H1 (cell line): ENCODE measurements at regions not wholly inside any gene's neighbourhood (a gene's known extent, or its start where the extent isn't known, plus 50 kb on each side); places are given as distances from the start of the nearest gene placed in this dataset.

Source experiments
- CTCF ChIA-PET: fragments of 300-600 bp; sonication (Branson Sonifier 250); formaldehyde crosslinking; loops from one replicate; lab custom pipeline; 2021; ENCODE audit not compliant: partially characterized antibody; lab: Charles Lee
- POLR2A ChIA-PET: fragments of 300-600 bp; sonication (Branson Sonifier 250); formaldehyde crosslinking; loops from one replicate; lab custom pipeline; 2021; ENCODE audit warnings: inconsistent platforms; ENCODE audit not compliant: partially characterized antibody; lab: Charles Lee
- DNase-seq, 2 experiments: peaks; one replicate each; pipeline versions ENCODE4 v3.0.0 to v3.0.0-alpha.2; 2010 to 2022; ENCODE audit warnings: low spot score in 2 of 2, low read depth in 1 of 2, mixed read lengths in 1 of 2
- FAIRE-seq: peaks from 2 replicates; lab custom pipeline; 2011; peaks lifted over from hg19 to GRCh38; lab: Jason Lieb, UNC
- H2AFZ ChIP-seq: 2 replicates; pipeline ENCODE4 v1.8.1; 2012; ENCODE audit warnings: low read length, inconsistent platforms
- H2AK5ac ChIP-seq: 2 replicates; pipeline ENCODE4 v1.6.1; 2013; ENCODE audit warnings: low read depth, low read length
- H2BK120ac ChIP-seq: replicated peaks from 2 replicates; pipeline ENCODE3; 2013; ENCODE audit warnings: low read depth, low read length, inconsistent platforms
- H2BK12ac ChIP-seq: 2 replicates; pipeline ENCODE4 v1.6.1; 2013; ENCODE audit warnings: low read depth, low read length
- H2BK15ac ChIP-seq: 2 replicates; pipeline ENCODE4 v1.6.1; 2013; ENCODE audit warnings: low read length
- H2BK20ac ChIP-seq: 2 replicates; pipeline ENCODE4 v1.6.1; 2013; ENCODE audit warnings: low read length
- H2BK5ac ChIP-seq: 2 replicates; pipeline ENCODE4 v1.6.1; 2013; ENCODE audit warnings: low read depth, low read length
- H3K14ac ChIP-seq: 2 replicates; pipeline ENCODE4 v1.6.1; 2013; ENCODE audit warnings: inconsistent platforms; ENCODE audit not compliant: insufficient read length
- H3K18ac ChIP-seq: 2 replicates; pipeline ENCODE4 v1.6.1; 2013; ENCODE audit warnings: low read length; ENCODE audit errors: extremely low read depth
- H3K23ac ChIP-seq: 2 replicates; pipeline ENCODE4 v1.6.1; 2013; ENCODE audit warnings: inconsistent platforms; ENCODE audit not compliant: insufficient read length
- H3K23me2 ChIP-seq: 2 replicates; pipeline ENCODE4 v1.6.1; 2013; ENCODE audit warnings: low read depth, low read length
- H3K27ac ChIP-seq: 2 replicates; pipeline ENCODE4 v1.6.1; 2011; ENCODE audit warnings: low read depth, low read length, inconsistent platforms
- H3K27me3 ChIP-seq, 4 experiments: replicated peaks in 1 of 4; 1 replicate in 1 of 4; 2 replicates in 3 of 4; pipeline versions ENCODE4 v1.6.1 to v1.8.1; 2011 to 2013; ENCODE audit warnings: low read length in 3 of 4, mild to moderate bottlenecking in 3 of 4, inconsistent platforms in 2 of 4, mixed read lengths in 2 of 4, moderate library complexity in 1 of 4; ENCODE audit not compliant: control insufficient read depth in 3 of 4, insufficient read depth in 3 of 4; ENCODE audit errors: extremely low read depth in 1 of 4
- H3K36me3 ChIP-seq, 4 experiments: 2 replicates each; pipeline versions ENCODE4 v1.6.1 to v1.8.1; 2011 to 2013; ENCODE audit warnings: mild to moderate bottlenecking in 4 of 4, low read length in 3 of 4, moderate library complexity in 2 of 4, control low read depth in 1 of 4, inconsistent platforms in 1 of 4; ENCODE audit not compliant: insufficient read depth in 4 of 4, control insufficient read depth in 2 of 4
- H3K4ac ChIP-seq: replicated peaks from 2 replicates; pipeline ENCODE3; 2013; ENCODE audit warnings: low read length, low read depth, mixed read lengths, inconsistent platforms; ENCODE audit not compliant: insufficient read length
- H3K4me1 ChIP-seq, 4 experiments: replicated peaks in 1 of 4; 1 replicate in 1 of 4; 2 replicates in 3 of 4; pipeline versions ENCODE4 v1.6.1 to v1.8.1; 2011 to 2013; ENCODE audit warnings: low read length in 3 of 4, inconsistent platforms in 2 of 4, mixed read lengths in 1 of 4; ENCODE audit not compliant: insufficient read depth in 4 of 4, control insufficient read depth in 3 of 4
- H3K4me2 ChIP-seq, 2 experiments: 2 replicates each; pipeline versions ENCODE4 v1.6.1 to v1.8.1; 2011 to 2013; ENCODE audit warnings: low read depth in 2 of 2, low read length in 2 of 2, control low read depth in 1 of 2, inconsistent platforms in 1 of 2, mild to moderate bottlenecking in 1 of 2; ENCODE audit not compliant: insufficient read depth in 1 of 2
- H3K4me3 ChIP-seq, 4 experiments: fragments of 200-600, 300-600 bp in 1 of 4; sonication (generic), shearing (Covaris generic), sonication (Bioruptor Twin) in 1 of 4; 2 replicates each; pipeline versions ENCODE4 v1.5.1 to v1.8.1; 2011 to 2016; ENCODE audit warnings: low read length in 4 of 4, low read depth in 3 of 4, control low read depth in 2 of 4, inconsistent platforms in 2 of 4, mild to moderate bottlenecking in 2 of 4, mixed read lengths in 1 of 4, moderate library complexity in 1 of 4; ENCODE audit not compliant: insufficient read depth in 2 of 4; ENCODE audit errors: extremely low read depth in 1 of 4
- H3K56ac ChIP-seq: replicated peaks from 2 replicates; pipeline ENCODE3; 2013; ENCODE audit warnings: low read depth, mild to moderate bottlenecking, mixed read lengths, low read length, inconsistent platforms; ENCODE audit not compliant: insufficient read length
- H3K79me1 ChIP-seq: 2 replicates; pipeline ENCODE4 v1.6.1; 2013; ENCODE audit warnings: low read depth, low read length, control low read depth
- H3K79me2 ChIP-seq, 2 experiments: 2 replicates each; pipeline versions ENCODE4 v1.6.1 to v1.8.1; 2012 to 2013; ENCODE audit warnings: low read length in 2 of 2, mild to moderate bottlenecking in 2 of 2, inconsistent platforms in 1 of 2; ENCODE audit not compliant: insufficient read depth in 2 of 2, control insufficient read depth in 1 of 2
- H3K9ac ChIP-seq, 4 experiments: replicated peaks in 1 of 4; 1 replicate in 1 of 4; 2 replicates in 3 of 4; pipeline versions ENCODE4 v1.6.1 to v1.8.1; 2011 to 2013; ENCODE audit warnings: low read depth in 3 of 4, low read length in 3 of 4, control low read depth in 2 of 4, mild to moderate bottlenecking in 2 of 4, moderate library complexity in 2 of 4, inconsistent platforms in 1 of 4; ENCODE audit errors: extremely low read depth in 1 of 4
- H3K9me3 ChIP-seq, 2 experiments: 2 replicates each; pipeline versions ENCODE4 v1.6.1 to v1.8.1; 2012 to 2013; ENCODE audit warnings: mild to moderate bottlenecking in 2 of 2, moderate library complexity in 2 of 2, control low read depth in 1 of 2, inconsistent platforms in 1 of 2, low read depth in 1 of 2, low read length in 1 of 2, mixed read lengths in 1 of 2; ENCODE audit not compliant: insufficient read depth in 2 of 2
- H4K20me1 ChIP-seq, 2 experiments: replicated peaks in 1 of 2; 2 replicates each; pipeline versions ENCODE3 to v1.8.1; 2011 to 2013; ENCODE audit warnings: inconsistent platforms in 2 of 2, low read length in 2 of 2, mild to moderate bottlenecking in 1 of 2; ENCODE audit not compliant: insufficient read depth in 2 of 2, control insufficient read depth in 1 of 2
- H4K5ac ChIP-seq: 2 replicates; pipeline ENCODE4 v1.6.1; 2013; ENCODE audit warnings: low read length, low read depth, mixed read lengths, inconsistent platforms; ENCODE audit not compliant: insufficient read length
- H4K8ac ChIP-seq: 2 replicates; pipeline ENCODE4 v1.8.0; 2013; ENCODE audit warnings: mild to moderate bottlenecking, moderate library complexity, low read length, inconsistent platforms; ENCODE audit not compliant: insufficient read depth; ENCODE audit errors: extremely low read depth
- H4K91ac ChIP-seq: replicated peaks from 2 replicates; pipeline ENCODE3; 2013; ENCODE audit warnings: low read length, mixed read lengths, inconsistent platforms; ENCODE audit not compliant: insufficient read length
- HDAC6 ChIP-seq: IDR thresholded peaks from one replicate; pipeline ENCODE4 v1.7.1; 2012; ENCODE audit warnings: low read depth, mild to moderate bottlenecking, inconsistent platforms, low read length, moderate library complexity
- SP1 ChIP-seq: IDR thresholded peaks from 2 replicates; pipeline ENCODE4 v1.6.1; 2011; ENCODE audit warnings: low read depth, low read length
- SP4 ChIP-seq: IDR thresholded peaks from 2 replicates; pipeline ENCODE4 v1.6.1; 2012; ENCODE audit warnings: low read length, inconsistent platforms
- YY1 ChIP-seq: IDR thresholded peaks from 2 replicates; pipeline ENCODE4 v1.6.1; 2011; ENCODE audit warnings: low read depth, mild to moderate bottlenecking, low read length
- WGBS, 2 experiments: shearing (Covaris generic) in 1 of 2; methylation state at CpG; one replicate each; pipeline versions ENCODE4 v1.1.6 to v1.1.7; 2013 to 2015; ENCODE audit warnings: low lambda C conversion rate in 2 of 2, mixed read lengths in 2 of 2, inconsistent platforms in 1 of 2, low coverage in 1 of 2, missing lambda C conversion rate in 1 of 2; ENCODE audit not compliant: insufficient replicate concordance in 2 of 2, insufficient coverage in 1 of 2, insufficient read length in 1 of 2; ENCODE audit errors: extremely low coverage in 1 of 2, missing lambda C conversion rate in 1 of 2; 5-methylcytosine and 5-hydroxymethylcytosine counted together

- Histone ChIP-seq H3K4me2 (no peak overlapping the region), H2BK120ac (no peak overlapping the region), H2BK5ac (no peak overlapping the region), H3K18ac (no peak overlapping the region), H4K8ac (no peak overlapping the region), H2AK5ac (no peak overlapping the region), H3K79me1 (no peaks in the 10 kb centered on the region), H3K9ac (no peak overlapping the region), H3K4ac (no peak overlapping the region), H3K9me3 (no peaks in the 10 kb centered on the region), H3K23ac (no peak overlapping the region), H3K4me3 (no peak overlapping the region), H3K36me3 (no peaks in the 10 kb centered on the region), H2BK15ac (no peak overlapping the region), H3K56ac (no peak overlapping the region), H4K91ac (peak overlapping the region; percentile 42), H3K14ac (no peak overlapping the region), H4K20me1 (no peaks in the 10 kb centered on the region), H3K23me2 (peaks cover 2% of the 10 kb centered on the region; the same call in 1 of the 2 replicates), H2BK12ac (no peak overlapping the region), H3K4me1 (no peaks in the 10 kb centered on the region), H3K27me3 (no peaks in the 10 kb centered on the region), H3K79me2 (no peaks in the 10 kb centered on the region), H2AFZ (no peak overlapping the region), H2BK20ac (no peak overlapping the region), H3K27ac (no peak overlapping the region), H4K5ac (no peak overlapping the region)
- no peak for FAIRE-seq
- WGBS, 2 experiments: 90% methylated on average over 1 of the region's 1 CpG; no CpG with 5 or more reads in 1 of the 2 experiments
- DNase-seq: no peak
- ChIA-PET CTCF (interaction anchor here (1.0 kb wide), 1 partner anchor 14 kb away, joined by 4 read pairs; no protein-coding TSS in a partner anchor), POLR2A (no interaction called here)
- TF ChIP-seq SP1: no peak
- no peak for TF ChIP-seq SP4
- no peak for TF ChIP-seq YY1
- no peak for TF ChIP-seq HDAC6
These were observed 93.0 kb upstream of the CTAGE1 start for GRCh38 chr18:22510697-22511096.
